ENCODE measurements at regions not wholly inside any gene's neighbourhood (a gene's known extent, or its start where the extent isn't known, plus 50 kb on each side); places are given as distances from the start of the nearest gene placed in this dataset.

GRCh38 chr2:10224734-10225133 lies 78.0 kb upstream of the HPCAL1 start:
- TF ChIP-seq CTCF (conservative IDR thresholded peaks at IDR 0.05; ENCODE audit: low read depth in 2 of 2) (no peak), POLR2AphosphoS5 (IDR thresholded peaks at IDR 0.05; ENCODE audit: low read depth) (no peak), EZH2phosphoT487 (IDR thresholded peaks at IDR 0.05; ENCODE audit: unreplicated experiment) (no peak), ZNF114 (CRISPR knock-in tag; IDR thresholded peaks at IDR 0.05) (no peak), EZH2 (IDR thresholded peaks at IDR 0.05; ENCODE audit: low read depth, unreplicated experiment) (no peak), REST (IDR thresholded peaks at IDR 0.05; ENCODE audit: unreplicated experiment) (no peak), ZNF462 (CRISPR knock-in tag; IDR thresholded peaks at IDR 0.05) (no peak)
